ENCODE measurements at regions not wholly inside any gene's neighbourhood (a gene's known extent, or its start where the extent isn't known, plus 50 kb on each side); places are given as distances from the start of the nearest gene placed in this dataset.

DNA sequence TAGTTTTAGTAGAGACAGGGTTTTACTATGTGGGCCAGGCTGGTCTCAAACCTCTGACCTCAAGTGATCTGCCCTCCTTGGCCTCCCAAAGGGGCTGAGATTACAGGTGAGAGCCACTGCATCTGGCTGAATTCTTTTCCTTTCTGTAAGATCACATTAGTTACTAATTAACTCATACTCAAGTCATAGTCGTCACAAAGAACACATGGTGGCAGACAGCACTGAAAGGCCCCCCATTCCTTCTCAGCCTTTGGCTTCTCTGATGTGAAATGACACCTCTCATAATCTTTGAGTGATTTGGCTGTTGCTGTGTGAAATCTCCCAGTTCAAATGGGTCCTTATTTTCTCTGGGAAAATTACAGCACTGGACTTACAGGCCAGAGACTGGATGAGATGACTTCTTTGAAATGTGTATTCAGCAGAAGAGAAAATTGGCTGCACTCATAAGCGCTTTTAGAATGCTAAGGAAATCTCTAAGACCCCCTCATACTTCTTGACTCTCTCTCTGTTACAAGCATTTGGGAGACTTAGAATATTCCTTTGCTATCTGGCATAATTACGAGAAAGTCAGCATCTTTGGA lies 764.8 kb downstream of the RNF144A start:
- Histone ChIP-seq H3K36me3 (ENCODE audit: insufficient read depth, low read length) (no peaks in the 10 kb centered on the region), H3K9me3 (ENCODE audit: insufficient read depth, low read depth, low read length) (no peaks in the 10 kb centered on the region), H3K9me2 (replicated peaks; ENCODE audit: low read depth, low read length) (no peaks in the 10 kb centered on the region), H3K4me2 (ENCODE audit: low read depth, low read length, poor library complexity, severe bottlenecking) (no peak overlapping the region), H3F3A (ENCODE audit: low read depth) (no peaks in the 10 kb centered on the region), H3K4me1 (ENCODE audit: insufficient read depth, low read length, poor library complexity, severe bottlenecking) (no peaks in the 10 kb centered on the region), H3K9ac (ENCODE audit: low read depth, low read length, poor library complexity, severe bottlenecking) (no peak overlapping the region), H3K79me2 (ENCODE audit: insufficient read depth, low read length) (no peaks in the 10 kb centered on the region), H2AFZ (ENCODE audit: low read length) (no peak overlapping the region), H4K20me1 (ENCODE audit: insufficient read depth, low read length, poor library complexity, severe bottlenecking) (no peaks in the 10 kb centered on the region), H3K4me3 (ENCODE audit: low read length, poor library complexity, severe bottlenecking) (no peak overlapping the region), H3K27me3 (ENCODE audit: insufficient read depth, low read length, poor library complexity, severe bottlenecking) (no peaks in the 10 kb centered on the region)
- TF ChIP-seq EZH2phosphoT487 (IDR thresholded peaks at IDR 0.05; ENCODE audit: borderline replicate concordance), result no peak
- TF ChIP-seq, protein P1, sequence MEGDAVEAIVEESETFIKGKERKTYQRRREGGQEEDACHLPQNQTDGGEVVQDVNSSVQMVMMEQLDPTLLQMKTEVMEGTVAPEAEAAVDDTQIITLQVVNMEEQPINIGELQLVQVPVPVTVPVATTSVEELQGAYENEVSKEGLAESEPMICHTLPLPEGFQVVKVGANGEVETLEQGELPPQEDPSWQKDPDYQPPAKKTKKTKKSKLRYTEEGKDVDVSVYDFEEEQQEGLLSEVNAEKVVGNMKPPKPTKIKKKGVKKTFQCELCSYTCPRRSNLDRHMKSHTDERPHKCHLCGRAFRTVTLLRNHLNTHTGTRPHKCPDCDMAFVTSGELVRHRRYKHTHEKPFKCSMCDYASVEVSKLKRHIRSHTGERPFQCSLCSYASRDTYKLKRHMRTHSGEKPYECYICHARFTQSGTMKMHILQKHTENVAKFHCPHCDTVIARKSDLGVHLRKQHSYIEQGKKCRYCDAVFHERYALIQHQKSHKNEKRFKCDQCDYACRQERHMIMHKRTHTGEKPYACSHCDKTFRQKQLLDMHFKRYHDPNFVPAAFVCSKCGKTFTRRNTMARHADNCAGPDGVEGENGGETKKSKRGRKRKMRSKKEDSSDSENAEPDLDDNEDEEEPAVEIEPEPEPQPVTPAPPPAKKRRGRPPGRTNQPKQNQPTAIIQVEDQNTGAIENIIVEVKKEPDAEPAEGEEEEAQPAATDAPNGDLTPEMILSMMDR (conservative IDR thresholded peaks at IDR 0.05; ENCODE audit: low read length), result no peak

DNA sequence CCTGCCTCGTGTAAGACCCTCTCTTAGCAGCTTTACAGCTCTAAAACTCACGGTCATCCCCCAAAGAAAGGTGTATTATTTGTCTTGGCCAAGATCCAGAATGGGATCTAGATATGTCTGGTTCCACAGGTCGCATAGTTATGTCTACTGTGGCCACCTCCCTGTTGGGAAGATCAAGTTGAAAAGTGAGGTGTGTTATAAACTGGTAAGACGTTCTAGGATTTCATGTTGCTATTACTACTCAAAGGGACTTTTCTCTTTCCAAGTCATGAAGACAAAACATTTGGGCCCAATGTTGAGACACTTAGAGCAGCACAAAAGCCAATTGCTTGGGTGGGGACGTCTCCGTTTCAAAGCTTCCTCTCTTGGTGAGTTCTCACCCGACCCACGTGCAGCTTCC lies 766.0 kb downstream of the RNF144A start:
- Histone ChIP-seq H3K4me2 (ENCODE audit: low read depth, low read length, poor library complexity, severe bottlenecking) (no peak overlapping the region), H3K9ac (ENCODE audit: low read depth, low read length, poor library complexity, severe bottlenecking) (no peak overlapping the region), H4K20me1 (ENCODE audit: insufficient read depth, low read length, poor library complexity, severe bottlenecking) (no peaks in the 10 kb centered on the region), H3K79me2 (ENCODE audit: insufficient read depth, low read length) (no peaks in the 10 kb centered on the region), H2AFZ (ENCODE audit: low read length) (no peak overlapping the region), H3K27me3 (ENCODE audit: insufficient read depth, low read length, poor library complexity, severe bottlenecking) (no peaks in the 10 kb centered on the region), H3K9me3 (ENCODE audit: insufficient read depth, low read depth, low read length) (no peaks in the 10 kb centered on the region), H3F3A (ENCODE audit: low read depth) (no peaks in the 10 kb centered on the region), H3K4me1 (ENCODE audit: insufficient read depth, low read length, poor library complexity, severe bottlenecking) (no peaks in the 10 kb centered on the region), H3K9me2 (replicated peaks; ENCODE audit: low read depth, low read length) (no peaks in the 10 kb centered on the region), H3K4me3 (ENCODE audit: low read length, poor library complexity, severe bottlenecking) (no peak overlapping the region), H3K36me3 (ENCODE audit: insufficient read depth, low read length) (no peaks in the 10 kb centered on the region)
- no peak for TF ChIP-seq EZH2phosphoT487 (IDR thresholded peaks at IDR 0.05; ENCODE audit: borderline replicate concordance)
- TF ChIP-seq, protein P1 (conservative IDR thresholded peaks at IDR 0.05; ENCODE audit: low read length), result no peak

DNA sequence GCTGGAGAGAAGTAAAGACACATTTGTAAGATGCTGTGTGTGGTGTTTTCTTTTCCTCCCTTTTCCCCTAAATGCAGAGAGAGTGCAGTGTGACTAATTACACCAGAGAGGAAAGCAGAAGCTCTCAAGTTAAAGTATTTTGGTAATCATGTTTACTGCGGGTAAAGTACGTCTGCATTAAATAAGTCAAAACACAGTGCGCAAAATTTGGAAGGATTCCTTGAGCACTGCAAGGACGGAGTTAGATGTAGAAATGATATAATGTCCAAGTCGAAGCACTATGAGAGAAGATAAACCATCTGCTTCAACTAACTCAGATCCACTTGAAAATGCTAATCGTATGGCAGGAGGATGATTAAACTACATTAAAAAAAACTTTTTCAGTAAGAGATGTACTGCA lies 766.5 kb downstream of the RNF144A start:
- H3F3A ChIP-seq (ENCODE audit: low read depth), result no peaks in the 10 kb centered on the region
- H3K9me2 ChIP-seq (replicated peaks; ENCODE audit: low read depth, low read length), result no peaks in the 10 kb centered on the region
- H4K20me1 ChIP-seq (ENCODE audit: insufficient read depth, low read length, poor library complexity, severe bottlenecking), result no peaks in the 10 kb centered on the region
- H3K36me3 ChIP-seq (ENCODE audit: insufficient read depth, low read length), result no peaks in the 10 kb centered on the region
- no peak overlapping the region for H3K4me3 ChIP-seq (ENCODE audit: low read length, poor library complexity, severe bottlenecking)
- H3K9me3 ChIP-seq (ENCODE audit: insufficient read depth, low read depth, low read length), result no peaks in the 10 kb centered on the region
- no peaks in the 10 kb centered on the region for H3K79me2 ChIP-seq (ENCODE audit: insufficient read depth, low read length)
- H3K4me2 ChIP-seq (ENCODE audit: low read depth, low read length, poor library complexity, severe bottlenecking), result no peak overlapping the region
- no peaks in the 10 kb centered on the region for H3K27me3 ChIP-seq (ENCODE audit: insufficient read depth, low read length, poor library complexity, severe bottlenecking)
- no peak overlapping the region for H3K9ac ChIP-seq (ENCODE audit: low read depth, low read length, poor library complexity, severe bottlenecking)
- H3K4me1 ChIP-seq (ENCODE audit: insufficient read depth, low read length, poor library complexity, severe bottlenecking), result no peaks in the 10 kb centered on the region
- H2AFZ ChIP-seq (ENCODE audit: low read length), result no peak overlapping the region
- no peak for TF ChIP-seq EZH2phosphoT487 (IDR thresholded peaks at IDR 0.05; ENCODE audit: borderline replicate concordance)
- TF ChIP-seq, protein P1 (conservative IDR thresholded peaks at IDR 0.05; ENCODE audit: low read length), result no peak

Data from Loucy (cell line).